GM23248 (cell line): ENCODE measurements at regions not wholly inside any gene's neighbourhood (a gene's known extent, or its start where the extent isn't known, plus 50 kb on each side); places are given as distances from the start of the nearest gene placed in this dataset.

ENCODE experiments used
- DNase-seq: peaks from one replicate; pipeline ENCODE4 v3.0.0-alpha.2; 2015
- H2AFZ ChIP-seq: fragments of 200-600 bp; sonication (generic); 2 replicates; pipeline ENCODE4 v1.6.1; 2016; ENCODE audit warnings: antibody characterized with exemption
- H3F3A ChIP-seq: fragments of 200-600 bp; sonication (generic); 2 replicates; pipeline ENCODE4 v1.6.1; 2016; ENCODE audit warnings: mild to moderate bottlenecking, antibody characterized with exemption, mixed run types; ENCODE audit not compliant: insufficient read depth
- H3K27ac ChIP-seq: fragments of 200-600 bp; sonication (generic); 2 replicates; pipeline ENCODE4 v1.5.1; 2016; ENCODE audit warnings: mild to moderate bottlenecking
- H3K27me3 ChIP-seq: fragments of 200-600 bp; sonication (generic); replicated peaks from 2 replicates; pipeline ENCODE4 v1.6.1; 2016; ENCODE audit warnings: mild to moderate bottlenecking; ENCODE audit not compliant: insufficient read depth
- H3K36me3 ChIP-seq: fragments of 200-600 bp; sonication (generic); 2 replicates; pipeline ENCODE4 v1.6.1; 2016; ENCODE audit warnings: low read depth, mild to moderate bottlenecking
- H3K4me1 ChIP-seq: fragments of 200-600 bp; sonication (generic); 2 replicates; pipeline ENCODE4 v1.6.1; 2016; ENCODE audit warnings: mild to moderate bottlenecking; ENCODE audit not compliant: insufficient read depth
- H3K4me2 ChIP-seq: fragments of 200-600 bp; sonication (generic); one replicate; pipeline ENCODE4 v1.6.1; 2016; ENCODE audit warnings: mild to moderate bottlenecking; ENCODE audit not compliant: unreplicated experiment
- H3K4me3 ChIP-seq: fragments of 200-600 bp; sonication (generic); 2 replicates; pipeline ENCODE4 v1.5.1; 2016; ENCODE audit warnings: mild to moderate bottlenecking
- H3K79me2 ChIP-seq: fragments of 200-600 bp; sonication (generic); 2 replicates; pipeline ENCODE4 v1.6.1; 2016; ENCODE audit warnings: mild to moderate bottlenecking; ENCODE audit not compliant: insufficient read depth
- H3K9ac ChIP-seq: fragments of 200-600 bp; sonication (generic); 2 replicates; pipeline ENCODE4 v1.6.1; 2016; ENCODE audit warnings: mild to moderate bottlenecking
- H3K9me2 ChIP-seq: fragments of 200-600 bp; sonication (generic); 2 replicates; pipeline ENCODE4 v1.6.1; 2016; ENCODE audit warnings: mixed run types, mild to moderate bottlenecking, moderate library complexity; ENCODE audit not compliant: insufficient read depth
- H3K9me3 ChIP-seq: fragments of 200-600 bp; sonication (generic); one replicate; pipeline ENCODE4 v1.6.1; 2017; ENCODE audit warnings: low read depth
- H4K20me1 ChIP-seq: fragments of 200-600 bp; sonication (generic); 2 replicates; pipeline ENCODE4 v1.6.0; 2016; ENCODE audit not compliant: insufficient read depth
- EZH2 ChIP-seq: fragments of 200-600 bp; sonication (generic); IDR thresholded peaks from 2 replicates; pipeline ENCODE4 v1.6.1; 2018; ENCODE audit warnings: antibody characterized with exemption, mild to moderate bottlenecking; ENCODE audit not compliant: insufficient read depth, poor library complexity, severe bottlenecking
- EZH2phosphoT487 ChIP-seq: fragments of 200-600 bp; sonication (generic); IDR thresholded peaks from 2 replicates; pipeline ENCODE4 v1.6.1; 2018; ENCODE audit warnings: antibody characterized with exemption, moderate library complexity, mild to moderate bottlenecking, low read depth; ENCODE audit not compliant: insufficient read depth
- WGBS, 2 experiments: methylation state at CpG; one replicate each; pipeline ENCODE4 v1.1.6; 2015 to 2017; ENCODE audit warnings: low lambda C conversion rate in 2 of 2, low coverage in 1 of 2; ENCODE audit errors: missing lambda C conversion rate in 2 of 2; 5-methylcytosine and 5-hydroxymethylcytosine counted together
- in situ Hi-C: fragments of 300-500 bp; cut with MboI; formaldehyde crosslinking; loops from 2 replicates; pipeline ENCODE4 v1.15.0; 2020

GRCh38 chrX:46366381-46367207 is 178.6 kb downstream of the ZNF674 start:
- Histone ChIP-seq H3K9ac (no peak overlapping the region), H3F3A (no peaks in the 10 kb centered on the region), H3K9me3 (no peaks in the 10 kb centered on the region), H3K27ac (no peak overlapping the region), H3K4me3 (no peak overlapping the region), H3K27me3 (no peaks in the 10 kb centered on the region), H2AFZ (no peak overlapping the region), H4K20me1 (no peaks in the 10 kb centered on the region), H3K36me3 (no peaks in the 10 kb centered on the region), H3K4me2 (no peak overlapping the region), H3K79me2 (no peaks in the 10 kb centered on the region), H3K9me2 (no peaks in the 10 kb centered on the region), H3K4me1 (no peaks in the 10 kb centered on the region)
- no peak for DNase-seq
- WGBS, 2 experiments = 93 to 95% methylated on average over 2 of the region's 2 CpGs
- in situ Hi-C loops = loop anchor here (25.0 kb wide), 1 partner anchor 529 kb away; no protein-coding TSS in a partner anchor
- TF ChIP-seq EZH2phosphoT487 (no peak), EZH2 (no peak)

GRCh38 chrX:46354481-46354880 is 190.7 kb downstream of the ZNF674 start:
- Histone ChIP-seq H3K9me3 (no peaks in the 10 kb centered on the region), H3K4me1 (no peaks in the 10 kb centered on the region), H3F3A (no peaks in the 10 kb centered on the region), H3K27ac (no peak overlapping the region), H3K27me3 (no peaks in the 10 kb centered on the region), H4K20me1 (no peaks in the 10 kb centered on the region), H3K36me3 (no peaks in the 10 kb centered on the region), H3K9ac (no peak overlapping the region), H3K4me3 (no peak overlapping the region), H2AFZ (no peak overlapping the region), H3K4me2 (no peak overlapping the region), H3K79me2 (no peaks in the 10 kb centered on the region), H3K9me2 (no peaks in the 10 kb centered on the region)
- TF ChIP-seq EZH2phosphoT487 (no peak), EZH2 (no peak)
- in situ Hi-C loops = loop anchor here (25.0 kb wide), 1 partner anchor 517 kb away; no protein-coding TSS in a partner anchor
- WGBS, 2 experiments = 29 to 46% methylated on average over 1 of the region's 1 CpG
- no peak for DNase-seq

GRCh38 chrX:46341767-46342322 is 203.4 kb downstream of the ZNF674 start:
- in situ Hi-C loops = no loop called here

GRCh38 chrX:46340696-46341095 is 204.5 kb downstream of the ZNF674 start:
- no peaks in the 10 kb centered on the region for H3K9me2 ChIP-seq
- H3F3A ChIP-seq = no peaks in the 10 kb centered on the region
- no peaks in the 10 kb centered on the region for H3K27me3 ChIP-seq
- no peaks in the 10 kb centered on the region for H3K36me3 ChIP-seq
- H3K4me3 ChIP-seq = no peak overlapping the region
- no peaks in the 10 kb centered on the region for H3K9me3 ChIP-seq
- H3K79me2 ChIP-seq = no peaks in the 10 kb centered on the region
- in situ Hi-C loops = no loop called here
- H3K9ac ChIP-seq = no peak overlapping the region
- no peaks in the 10 kb centered on the region for H4K20me1 ChIP-seq
- TF ChIP-seq EZH2 (no peak), EZH2phosphoT487 (no peak)
- no peak overlapping the region for H2AFZ ChIP-seq
- no peak for DNase-seq
- no peak overlapping the region for H3K4me2 ChIP-seq
- H3K4me1 ChIP-seq = no peaks in the 10 kb centered on the region
- H3K27ac ChIP-seq = no peak overlapping the region

More at GRCh38 chrX:46341767-46342322, 203.4 kb downstream of the ZNF674 start:
- Histone ChIP-seq H3K4me1 (no peaks in the 10 kb centered on the region), H4K20me1 (no peaks in the 10 kb centered on the region), H3K9ac (no peak overlapping the region), H3K4me3 (no peak overlapping the region), H2AFZ (no peak overlapping the region), H3K4me2 (no peak overlapping the region), H3K27me3 (no peaks in the 10 kb centered on the region), H3K36me3 (no peaks in the 10 kb centered on the region), H3K27ac (no peak overlapping the region), H3K79me2 (no peaks in the 10 kb centered on the region), H3K9me2 (no peaks in the 10 kb centered on the region), H3F3A (no peaks in the 10 kb centered on the region), H3K9me3 (no peaks in the 10 kb centered on the region)
- TF ChIP-seq EZH2phosphoT487 (no peak), EZH2 (no peak)
- DNase-seq = no peak
- WGBS, 2 experiments = 79 to 100% methylated on average over 1 of the region's 1 CpG
